Ectodermal cell (in vitro differentiated cells): ENCODE measurements at regions not wholly inside any gene's neighbourhood (a gene's known extent, or its start where the extent isn't known, plus 50 kb on each side); places are given as distances from the start of the nearest gene placed in this dataset.

Source experiments
- H3K27ac ChIP-seq: 2 replicates; pipeline ENCODE4 v1.7.0; 2013; ENCODE audit warnings: mild to moderate bottlenecking, low read depth, low read length; ENCODE audit not compliant: insufficient read depth, poor library complexity, severe bottlenecking
- H3K27me3 ChIP-seq: 2 replicates; pipeline ENCODE4 v1.7.0; 2013; ENCODE audit warnings: mild to moderate bottlenecking, low read length; ENCODE audit not compliant: insufficient read depth, control insufficient read depth, poor library complexity, severe bottlenecking
- H3K36me3 ChIP-seq: one replicate; pipeline ENCODE4 v1.7.0; 2013; ENCODE audit warnings: low read length; ENCODE audit not compliant: control insufficient read depth, insufficient read depth
- H3K4me1 ChIP-seq: one replicate; pipeline ENCODE4 v1.7.0; 2013; ENCODE audit warnings: low read length; ENCODE audit not compliant: control insufficient read depth, insufficient read depth
- H3K4me3 ChIP-seq: 2 replicates; pipeline ENCODE4 v1.7.0; 2013; ENCODE audit warnings: low read depth, low read length, control low read depth; ENCODE audit not compliant: insufficient read depth
- H3K9me3 ChIP-seq: 2 replicates; pipeline ENCODE4 v1.7.0; 2013; ENCODE audit warnings: mild to moderate bottlenecking, low read length, moderate library complexity; ENCODE audit not compliant: control insufficient read depth
- WGBS, 2 experiments: methylation state at CpG; one replicate each; pipeline ENCODE4 v1.1.7; 2013; ENCODE audit warnings: missing lambda C conversion rate in 2 of 2; 5-methylcytosine and 5-hydroxymethylcytosine counted together

DNA sequence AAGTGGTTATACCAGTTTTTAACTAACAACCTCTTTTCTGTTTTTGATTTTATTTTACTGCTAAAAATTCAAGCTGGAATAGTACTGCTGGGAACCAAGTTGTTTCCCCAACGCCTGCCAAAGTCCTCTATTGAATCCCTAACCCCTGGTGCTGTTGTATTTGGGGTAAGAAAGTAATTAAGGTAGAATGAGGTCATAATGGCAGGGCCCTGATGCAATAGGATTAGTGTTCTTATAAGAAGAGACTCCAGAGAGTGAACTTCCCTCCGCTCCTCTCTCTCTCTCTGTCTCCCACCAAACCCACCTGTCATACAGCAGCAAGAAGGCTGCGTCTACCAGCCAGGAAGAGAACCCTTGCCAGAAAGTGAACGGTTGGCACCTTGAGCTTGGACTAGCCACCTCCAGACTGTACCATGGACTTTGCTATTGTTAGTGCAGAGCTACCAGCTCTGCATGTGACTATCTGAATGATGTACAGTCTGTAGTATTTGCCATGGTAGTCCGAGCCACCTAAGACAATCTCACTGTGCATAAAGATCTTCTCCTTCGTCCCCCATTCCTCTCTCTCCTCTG, 86.5 kb upstream of the KLF6 start:
- H3K4me3 ChIP-seq: no peak overlapping the region
- H3K9me3 ChIP-seq: no peaks in the 10 kb centered on the region
- WGBS, 2 experiments: 89 to 91% methylated on average over 5 to 6 of the region's 6 CpGs

DNA sequence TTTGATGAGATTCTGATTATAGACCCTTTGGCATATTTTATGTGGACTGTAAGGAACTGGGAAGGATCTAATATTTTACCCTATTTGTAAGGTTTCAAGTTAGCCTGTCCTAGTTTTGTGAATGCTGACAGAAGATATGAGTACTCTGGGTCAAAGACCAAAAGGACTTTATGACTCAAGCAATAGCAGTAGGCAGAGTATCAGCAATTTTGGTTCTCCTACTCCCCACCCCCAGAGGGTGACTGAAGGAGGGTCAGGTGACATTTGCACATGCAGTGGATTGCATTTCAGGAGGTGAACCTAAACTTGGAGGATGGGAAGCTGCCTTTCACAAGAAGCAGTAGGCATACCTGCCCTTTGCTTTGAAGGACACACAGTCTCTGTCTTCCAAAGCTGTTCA, 84.0 kb upstream of the KLF6 start:
- Histone ChIP-seq H3K36me3 (no peaks in the 10 kb centered on the region), H3K4me1 (peaks cover 3% of the 10 kb centered on the region)

More for the DNA sequence above, 86.5 kb upstream of the KLF6 start:
- Histone ChIP-seq H3K27ac (no peak overlapping the region), H3K4me1 (peaks cover 3% of the 10 kb centered on the region), H3K36me3 (no peaks in the 10 kb centered on the region), H3K27me3 (no peaks in the 10 kb centered on the region)

DNA sequence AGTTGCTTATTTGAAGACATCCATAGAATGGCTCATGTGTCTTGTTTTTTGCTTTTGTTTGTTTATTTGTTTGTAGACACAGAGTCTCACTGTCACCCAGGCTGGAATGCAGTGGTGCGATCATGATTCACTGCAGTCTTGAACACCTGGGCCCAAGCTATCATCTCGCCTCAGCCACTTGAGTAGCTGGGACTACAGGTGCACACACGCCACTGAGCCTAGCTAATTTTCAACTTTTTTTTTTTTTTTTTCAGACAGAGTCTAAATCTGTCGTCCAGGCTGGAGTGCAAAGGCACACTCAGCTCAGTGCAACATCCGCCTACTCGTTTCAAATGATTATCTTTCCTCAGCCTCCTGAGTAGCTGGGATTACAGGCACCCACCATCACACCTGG, 83.3 kb upstream of the KLF6 start:
- 93% methylated on average over 6 of the region's 6 CpGs for WGBS, 2 experiments
- H3K27me3 ChIP-seq: no peaks in the 10 kb centered on the region
- H3K36me3 ChIP-seq: no peaks in the 10 kb centered on the region
- peaks cover 3% of the 10 kb centered on the region for H3K4me1 ChIP-seq
- H3K9me3 ChIP-seq: no peaks in the 10 kb centered on the region
- H3K27ac ChIP-seq: no peak overlapping the region
- no peak overlapping the region for H3K4me3 ChIP-seq

More for the DNA sequence above, 84.0 kb upstream of the KLF6 start:
- H3K4me3 ChIP-seq: no peak overlapping the region
- H3K9me3 ChIP-seq: no peaks in the 10 kb centered on the region
- no peak overlapping the region for H3K27ac ChIP-seq
- H3K27me3 ChIP-seq: no peaks in the 10 kb centered on the region

DNA sequence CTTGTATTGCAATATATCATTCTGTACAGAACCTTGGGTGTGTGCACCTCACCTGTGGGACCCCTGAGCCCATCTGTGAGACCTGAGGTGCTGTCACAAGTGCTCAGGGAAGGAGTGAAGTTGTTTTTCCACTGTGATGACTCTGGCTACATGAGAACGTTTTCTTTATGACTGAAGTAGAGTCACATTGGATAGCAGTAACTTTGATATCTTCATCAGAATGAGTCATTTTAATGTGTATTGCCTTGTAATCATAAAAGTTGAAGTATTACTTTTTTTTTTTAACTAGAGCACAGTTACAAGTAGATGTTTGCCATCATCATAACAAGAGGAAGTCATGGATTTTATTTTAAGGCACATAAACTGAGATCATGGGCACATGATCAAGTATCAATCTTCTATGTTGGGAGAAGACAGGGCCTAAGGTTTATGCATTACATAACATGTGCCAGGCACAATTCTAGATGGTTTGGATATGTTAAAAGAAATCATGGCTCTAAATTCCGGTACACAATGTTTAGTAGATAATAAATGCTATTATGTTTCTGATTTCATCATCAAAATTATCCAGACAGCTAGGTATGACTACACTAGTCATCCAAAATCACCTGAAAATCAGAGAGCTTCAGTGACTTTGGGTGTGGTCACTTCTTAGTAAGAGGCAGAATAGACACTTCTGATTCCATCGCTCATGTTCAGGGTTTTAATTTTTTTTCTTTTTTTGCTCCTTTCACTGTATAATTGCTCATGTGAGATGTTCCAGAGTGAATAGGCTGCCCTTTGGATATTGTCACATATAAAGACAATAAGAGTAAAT, 82.7 kb upstream of the KLF6 start:
- peaks cover 2% of the 10 kb centered on the region for H3K4me1 ChIP-seq
- H3K27ac ChIP-seq: no peak overlapping the region
- H3K27me3 ChIP-seq: no peaks in the 10 kb centered on the region
- H3K9me3 ChIP-seq: no peaks in the 10 kb centered on the region
- 79 to 91% methylated on average over 2 to 3 of the region's 3 CpGs for WGBS, 2 experiments
- H3K36me3 ChIP-seq: no peaks in the 10 kb centered on the region
- no peak overlapping the region for H3K4me3 ChIP-seq

DNA sequence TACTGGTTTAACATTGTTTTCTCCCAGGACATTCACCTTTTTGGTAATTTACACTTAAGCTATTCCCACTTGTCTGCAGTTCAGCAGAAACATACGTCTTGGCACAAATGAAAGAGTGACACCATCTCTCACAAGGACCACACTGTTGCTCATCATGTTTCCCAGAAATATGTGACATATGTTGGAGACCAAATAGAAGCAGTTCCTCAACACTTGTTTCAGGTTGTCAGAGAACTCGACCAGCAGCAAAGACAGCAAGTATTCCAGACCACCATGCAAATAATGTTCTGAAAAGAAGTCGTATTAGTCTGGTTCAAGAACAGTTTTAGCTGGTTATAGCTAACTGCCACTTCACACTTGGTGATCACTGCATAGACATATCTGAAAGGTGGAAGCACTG, 81.3 kb upstream of the KLF6 start:
- 86% methylated on average over 3 of the region's 3 CpGs for WGBS, 2 experiments
- H3K27me3 ChIP-seq: no peaks in the 10 kb centered on the region
- H3K27ac ChIP-seq: no peak overlapping the region
- H3K4me1 ChIP-seq: no peaks in the 10 kb centered on the region
- no peaks in the 10 kb centered on the region for H3K36me3 ChIP-seq
- H3K9me3 ChIP-seq: no peaks in the 10 kb centered on the region
- no peak overlapping the region for H3K4me3 ChIP-seq

DNA sequence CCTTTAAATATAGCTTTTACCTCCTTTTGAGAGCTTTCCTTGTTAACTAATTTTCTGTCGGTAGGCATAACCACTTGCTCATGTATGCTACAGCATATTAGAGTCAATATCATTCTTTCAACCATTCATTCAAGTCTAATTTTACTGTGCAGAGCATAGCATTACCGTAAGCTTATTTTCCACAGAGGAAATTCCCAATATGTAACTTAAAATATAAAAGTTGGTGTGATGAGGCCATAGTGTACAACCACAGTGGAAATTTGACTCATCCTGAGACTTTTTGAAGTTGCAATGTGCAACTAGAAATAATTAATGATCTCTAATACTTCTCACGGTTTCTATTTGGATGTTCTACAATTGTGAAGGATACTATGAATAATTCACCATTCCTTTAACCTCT, 80.6 kb upstream of the KLF6 start:
- H3K27me3 ChIP-seq: no peaks in the 10 kb centered on the region
- no peak overlapping the region for H3K27ac ChIP-seq
- H3K9me3 ChIP-seq: no peaks in the 10 kb centered on the region
- no peak overlapping the region for H3K4me3 ChIP-seq
- H3K4me1 ChIP-seq: no peaks in the 10 kb centered on the region
- 86 to 97% methylated on average over 1 to 2 of the region's 3 CpGs for WGBS, 2 experiments
- H3K36me3 ChIP-seq: no peaks in the 10 kb centered on the region

DNA sequence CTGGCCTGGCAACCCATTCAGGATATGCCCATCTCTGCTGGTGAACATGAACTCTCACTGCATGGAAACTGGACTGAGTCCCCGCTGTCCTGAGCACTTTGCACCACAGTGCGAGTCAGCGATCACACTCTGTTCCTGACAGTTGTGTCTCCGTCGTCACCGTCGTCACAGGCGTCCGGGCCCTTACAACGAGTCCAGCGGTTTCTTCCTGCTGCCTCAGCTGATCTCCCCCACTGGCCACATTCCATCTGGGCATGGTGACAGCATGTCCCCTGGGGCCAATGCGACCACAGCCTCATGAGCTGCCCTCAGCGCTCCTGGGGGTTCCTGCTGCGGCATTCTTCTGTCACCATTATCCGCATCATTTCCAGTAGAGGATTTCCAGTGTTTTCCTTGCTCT, 76.8 kb upstream of the KLF6 start:
- H3K4me3 ChIP-seq: no peak overlapping the region
- H3K9me3 ChIP-seq: no peaks in the 10 kb centered on the region
- no peaks in the 10 kb centered on the region for H3K36me3 ChIP-seq
- H3K27me3 ChIP-seq: no peaks in the 10 kb centered on the region
- H3K4me1 ChIP-seq: no peaks in the 10 kb centered on the region
- H3K27ac ChIP-seq: no peak overlapping the region
- WGBS, 2 experiments: 86% methylated on average over 15 of the region's 15 CpGs

DNA sequence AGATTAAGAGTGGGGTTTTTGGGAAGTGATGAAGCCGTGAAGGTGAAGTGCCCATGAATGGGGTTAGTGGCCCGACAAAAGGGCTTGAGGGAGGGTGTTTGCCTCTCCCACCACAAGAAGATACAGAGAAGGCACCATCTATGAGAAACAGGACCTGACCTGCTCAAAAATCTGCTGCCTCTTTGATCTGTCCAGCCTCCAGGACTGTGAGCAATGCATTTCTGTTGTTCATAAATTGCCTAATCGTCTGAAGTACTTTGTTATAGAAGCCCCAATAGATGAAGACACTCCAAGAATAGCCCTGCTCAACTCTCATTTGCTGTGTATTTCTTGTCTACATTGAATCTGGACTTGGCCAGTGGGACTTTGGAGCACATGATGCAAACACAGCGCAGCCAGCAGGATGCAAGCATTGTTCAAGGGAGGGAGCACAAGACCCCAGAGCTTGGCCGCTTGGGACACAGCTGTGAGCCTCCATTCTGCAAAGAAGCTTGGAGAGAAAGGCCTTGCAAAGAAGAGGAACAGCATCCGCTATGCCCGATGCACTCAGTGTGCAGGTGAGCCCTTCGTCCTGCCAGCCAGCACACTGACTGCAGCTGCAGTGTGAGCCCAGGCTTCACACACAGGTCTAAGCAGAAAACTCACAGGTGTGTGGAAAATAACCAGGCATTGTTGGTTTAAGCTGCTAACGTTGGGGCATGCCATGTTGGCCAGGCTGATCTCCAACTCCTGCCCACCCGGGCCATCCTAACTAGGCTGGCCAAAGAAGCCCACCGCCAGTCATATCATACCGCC, 73.2 kb upstream of the KLF6 start:
- Histone ChIP-seq H3K4me3 (no peak overlapping the region), H3K27ac (no peak overlapping the region), H3K27me3 (no peaks in the 10 kb centered on the region), H3K36me3 (no peaks in the 10 kb centered on the region), H3K9me3 (no peaks in the 10 kb centered on the region), H3K4me1 (no peaks in the 10 kb centered on the region)
- 90 to 93% methylated on average over 12 of the region's 12 CpGs for WGBS, 2 experiments

DNA sequence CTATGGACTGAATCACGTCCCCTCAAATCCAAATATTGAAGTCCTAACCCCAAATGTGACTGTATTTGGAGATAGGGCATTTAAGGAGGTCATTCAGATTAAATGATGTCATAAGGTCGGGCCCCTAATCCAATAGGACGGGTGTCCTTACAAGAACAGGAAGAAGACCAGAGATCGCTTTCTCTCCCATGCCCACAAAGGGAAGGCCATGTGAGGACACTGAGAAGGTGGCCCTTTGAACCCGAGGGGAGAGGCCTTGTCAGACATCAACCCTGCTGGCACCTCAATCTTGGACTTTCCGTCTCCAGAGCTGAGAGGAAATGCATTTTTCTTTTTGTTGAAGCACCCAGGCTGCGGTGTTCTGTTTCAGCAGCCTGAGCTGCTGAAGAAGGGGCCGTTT, 72.3 kb upstream of the KLF6 start:
- no peaks in the 10 kb centered on the region for H3K36me3 ChIP-seq
- 85 to 88% methylated on average over 8 of the region's 8 CpGs for WGBS, 2 experiments
- no peaks in the 10 kb centered on the region for H3K4me1 ChIP-seq
- no peak overlapping the region for H3K27ac ChIP-seq
- H3K27me3 ChIP-seq: no peaks in the 10 kb centered on the region
- H3K9me3 ChIP-seq: no peaks in the 10 kb centered on the region
- no peak overlapping the region for H3K4me3 ChIP-seq

DNA sequence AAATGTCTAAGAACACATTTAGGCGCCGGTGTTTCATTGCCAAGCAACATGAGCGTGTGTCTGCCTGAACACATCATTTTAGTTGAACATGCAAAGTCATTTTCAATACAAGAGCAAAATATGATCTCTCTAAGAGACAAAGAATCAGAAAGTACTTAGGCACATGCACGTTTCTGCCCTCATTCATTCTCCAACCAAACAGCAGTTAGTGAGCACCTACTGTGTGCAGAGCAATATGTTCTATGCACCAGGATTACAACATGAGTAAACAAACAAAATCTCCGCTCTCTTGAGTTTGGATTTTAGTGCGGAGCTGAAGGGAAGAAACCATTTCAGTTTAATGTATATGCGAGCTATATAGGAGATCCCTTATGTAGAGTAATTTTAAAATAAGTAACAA, 71.6 kb upstream of the KLF6 start:
- Histone ChIP-seq H3K4me1 (no peaks in the 10 kb centered on the region), H3K36me3 (no peaks in the 10 kb centered on the region), H3K9me3 (no peaks in the 10 kb centered on the region), H3K4me3 (no peak overlapping the region), H3K27ac (no peak overlapping the region), H3K27me3 (no peaks in the 10 kb centered on the region)
- WGBS, 2 experiments: 93 to 95% methylated on average over 7 of the region's 7 CpGs
